GM10248 (cell line): ENCODE measurements at regions not wholly inside any gene's neighbourhood (a gene's known extent, or its start where the extent isn't known, plus 50 kb on each side); places are given as distances from the start of the nearest gene placed in this dataset.
"Not testable (repeated sequence)": the region's sequence is repeated elsewhere in the genome, so short reads cannot be mapped to it uniquely, and the experiment has no call there.

ENCODE experiments used
- CTCF ChIA-PET: fragments of 300-600 bp; sonication (Branson Sonifier 250); formaldehyde crosslinking; extraction: SDS; loops from one replicate; lab custom pipeline; 2021; ENCODE audit warnings: antibody characterized with exemption; lab: Yijun Ruan, JAX
- POLR2A ChIA-PET: fragments of 350-650 bp; sonication (Branson Sonifier 250); formaldehyde crosslinking; extraction: SDS; loops from one replicate; lab custom pipeline; 2020; ENCODE audit warnings: antibody characterized with exemption; lab: Yijun Ruan, JAX
- DNase-seq: peaks from one replicate; pipeline ENCODE4 v3.0.0; 2012; ENCODE audit errors: extremely low spot score
- CTCF ChIP-seq: IDR thresholded peaks from 2 replicates; pipeline ENCODE4 v1.5.1; 2012; ENCODE audit warnings: mild to moderate bottlenecking, low read depth; ENCODE audit errors: extremely low read depth, missing control alignments, control extremely low read depth

GRCh38 chr7:46928719-46929118 is 653.2 kb downstream of the TNS3 start:
- POLR2A ChIA-PET = no interaction called here
- CTCF ChIA-PET = no interaction called here
- TF ChIP-seq CTCF = no peak
- DNase-seq = no peak

GRCh38 chr7:46927131-46927810 is 654.6 kb downstream of the TNS3 start:
- CTCF ChIA-PET = no interaction called here

GRCh38 chr7:46916581-46916980 is 665.3 kb downstream of the TNS3 start:
- no peak for TF ChIP-seq CTCF
- no peak for DNase-seq
- ChIA-PET CTCF (no interaction called here), POLR2A (no interaction called here)

More at GRCh38 chr7:46927131-46927810, 654.6 kb downstream of the TNS3 start:
- POLR2A ChIA-PET = no interaction called here
- no peak for DNase-seq
- no peak for TF ChIP-seq CTCF

- ChIA-PET POLR2A (no interaction called here), CTCF (no interaction called here)
- no peak for TF ChIP-seq CTCF
- DNase-seq = no peak
Observed at GRCh38 chr7:46912692-46913091, 669.2 kb downstream of the TNS3 start.

GRCh38 chr7:46909601-46910051 is 672.3 kb downstream of the TNS3 start:
- ChIA-PET CTCF (interaction anchor here (0.6 kb wide), 1 partner anchor 1824 kb away, joined by 3 read pairs; no protein-coding TSS in a partner anchor), POLR2A (no interaction called here)
- DNase-seq = no peak
- no peak for TF ChIP-seq CTCF

- DNase-seq = no peak
- TF ChIP-seq CTCF = no peak
- CTCF ChIA-PET = no interaction called here
- POLR2A ChIA-PET = no interaction called here
Observed at GRCh38 chr7:46908770-46909169, 673.1 kb downstream of the TNS3 start.

GRCh38 chr7:46904523-46904922 is 677.4 kb downstream of the TNS3 start:
- POLR2A ChIA-PET, CTCF ChIA-PET: not testable (repeated sequence)

More at GRCh38 chr7:46904523-46904922, 677.4 kb downstream of the TNS3 start:
- DNase-seq = not testable (repeated sequence)
